Esophagus muscularis mucosa (tissue), 4 donors: ENCODE measurements at regions not wholly inside any gene's neighbourhood (a gene's known extent, or its start where the extent isn't known, plus 50 kb on each side); places are given as distances from the start of the nearest gene placed in this dataset.

ENCODE experiments used
- DNase-seq: peaks from one replicate; pipeline ENCODE4 v3.0.0-alpha.2; 2017; ENCODE audit errors: extremely low spot score
- H3K27ac ChIP-seq, 4 donors: fragments of 200-600 bp; sonication (generic); replicated peaks in 1 of 4; 1 replicate in 3 of 4; 2 replicates in 1 of 4; pipeline ENCODE4 v1.5.1; 2016 to 2019; ENCODE audit warnings: mild to moderate bottlenecking in 1 of 4
- H3K27me3 ChIP-seq, 4 donors: fragments of 200-600 bp; sonication (generic); one replicate each; pipeline versions ENCODE4 v1.5.1 to v1.6.0; 2016 to 2019
- H3K36me3 ChIP-seq, 4 donors: fragments of 200-600 bp; sonication (generic); one replicate each; pipeline ENCODE4 v1.5.1; 2016 to 2019
- H3K4me1 ChIP-seq, 4 donors: fragments of 200-600 bp; sonication (generic); one replicate each; pipeline ENCODE4 v1.5.1; 2016 to 2019
- H3K4me3 ChIP-seq, 4 donors: fragments of 200-600 bp; sonication (generic); 1 replicate in 2 of 4; 2 replicates in 2 of 4; pipeline ENCODE4 v1.5.1; 2016 to 2019; ENCODE audit warnings: mild to moderate bottlenecking in 4 of 4, moderate library complexity in 1 of 4
- H3K9me3 ChIP-seq, 4 donors: fragments of 200-600 bp; sonication (generic); 1 replicate in 3 of 4; 2 replicates in 1 of 4; pipeline ENCODE4 v1.5.1; 2016 to 2019
- CTCF ChIP-seq, 3 experiments: fragments of 200-600 bp in 2 of 3; fragments of 450-650 bp in 1 of 3; sonication (generic) in 2 of 3; IDR thresholded peaks; one replicate each; pipeline ENCODE4 v1.5.1; 2017 to 2019; ENCODE audit warnings: antibody characterized with exemption in 3 of 3, mild to moderate bottlenecking in 2 of 3, moderate library complexity in 1 of 3
- EP300 ChIP-seq: sonication (generic); formaldehyde crosslinking; IDR thresholded peaks from one replicate; pipeline ENCODE4 v1.6.1; 2017; ENCODE audit warnings: antibody characterized with exemption
- POLR2A ChIP-seq: fragments of 450-650 bp; IDR thresholded peaks from one replicate; pipeline ENCODE4 v1.6.1; 2017; ENCODE audit warnings: antibody characterized with exemption, moderate library complexity, mild to moderate bottlenecking, low read depth
- POLR2AphosphoS5 ChIP-seq, 2 donors: sonication (generic); formaldehyde crosslinking; IDR thresholded peaks; one replicate each; pipeline ENCODE4 v1.6.1; 2017; ENCODE audit warnings: antibody characterized with exemption in 2 of 2
- WGBS: methylation state at CpG from one replicate; pipeline ENCODE4 v1.1.5; 2018; 5-methylcytosine and 5-hydroxymethylcytosine counted together
- intact Hi-C: fragments of 100-400 bp; cut with DNase I; formaldehyde crosslinking; loops from one replicate; pipeline ENCODE4 v1.15.1; 2023

- 46% methylated on average over 1 of the region's 1 CpG for WGBS
- Histone ChIP-seq H3K9me3 (peaks cover 0 to 4% (median 0%) of the 10 kb centered on the region in 4 donors), H3K36me3 (no peaks in the 10 kb centered on the region), H3K27ac (no peak overlapping the region), H3K4me1 (no peaks in the 10 kb centered on the region), H3K27me3 (no peaks in the 10 kb centered on the region), H3K4me3 (no peak overlapping the region)
- intact Hi-C loops: no loop called here
- no peak for DNase-seq
- TF ChIP-seq POLR2A: no peak
- no peak for TF ChIP-seq POLR2AphosphoS5 (IDR thresholded peaks at IDR 0.05)
- no peak for TF ChIP-seq CTCF (IDR thresholded peaks at IDR 0.05)
- no peak for TF ChIP-seq EP300
Observed at GRCh38 chr1:112209493-112209892, 186.5 kb upstream of the CTTNBP2NL start.

DNA sequence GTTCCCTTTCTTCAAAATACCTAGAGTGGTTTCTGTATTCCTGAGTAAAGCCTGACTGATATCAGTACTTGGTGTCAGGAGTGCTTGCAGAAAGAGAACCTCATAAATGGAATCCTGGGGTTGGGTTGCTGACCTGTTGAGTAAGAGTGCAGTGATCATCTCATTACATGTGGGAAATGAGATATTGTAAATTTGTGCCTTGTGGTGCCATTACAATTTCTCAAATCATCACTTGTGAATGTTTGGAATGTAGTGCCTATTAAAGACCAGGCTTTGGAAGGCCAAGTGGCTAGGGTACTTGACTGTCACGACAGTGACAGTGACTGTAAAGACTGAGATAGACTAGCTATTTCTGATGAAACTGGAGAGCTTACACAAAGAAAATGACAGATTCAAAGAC is 176.7 kb upstream of the CTTNBP2NL start:
- no peak for DNase-seq
- Histone ChIP-seq H3K27ac (no peak overlapping the region), H3K4me3 (no peak overlapping the region), H3K36me3 (no peaks in the 10 kb centered on the region), H3K9me3 (no peaks in the 10 kb centered on the region), H3K27me3 (no peaks in the 10 kb centered on the region), H3K4me1 (no peaks in the 10 kb centered on the region)
- no peak for TF ChIP-seq POLR2AphosphoS5 (IDR thresholded peaks at IDR 0.05)
- TF ChIP-seq CTCF (IDR thresholded peaks at IDR 0.05): no peak
- TF ChIP-seq EP300: no peak
- TF ChIP-seq POLR2A: no peak
- 100% methylated on average over 1 of the region's 1 CpG for WGBS
- intact Hi-C loops: no loop called here

- 84% methylated on average over 9 of the region's 9 CpGs for WGBS
Observed at GRCh38 chr1:112230232-112230631, 165.8 kb upstream of the CTTNBP2NL start.

DNA sequence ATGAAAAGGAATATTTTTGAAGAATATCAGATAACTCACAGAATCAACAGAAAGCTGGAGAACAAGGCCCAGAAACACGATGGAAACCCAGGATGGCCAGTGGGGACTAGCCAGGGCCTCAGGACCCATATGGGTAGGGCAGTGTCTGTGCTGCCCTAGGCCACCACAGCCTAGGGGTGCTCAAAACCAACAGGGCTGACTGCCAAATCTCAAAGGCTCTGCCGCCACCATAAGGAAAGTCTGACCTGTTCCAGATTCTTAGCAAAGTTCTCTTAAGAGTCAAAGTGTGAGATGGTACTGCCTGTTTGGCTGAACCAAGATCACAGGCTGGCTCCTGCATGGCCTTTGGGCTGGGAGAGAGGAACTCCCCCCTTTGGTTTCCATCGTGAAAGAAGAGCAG is 164.7 kb upstream of the CTTNBP2NL start:
- TF ChIP-seq EP300 (no peak), POLR2AphosphoS5 (IDR thresholded peaks at IDR 0.05) (no peak), POLR2A (no peak), CTCF (IDR thresholded peaks at IDR 0.05) (no peak)
- Histone ChIP-seq H3K36me3 (no peaks in the 10 kb centered on the region), H3K4me1 (peaks cover 0 to 3% (median 0%) of the 10 kb centered on the region in 4 donors), H3K27me3 (no peaks in the 10 kb centered on the region), H3K4me3 (no peak overlapping the region), H3K27ac (no peak overlapping the region), H3K9me3 (peaks cover 0 to 9% (median 0%) of the 10 kb centered on the region in 4 donors)
- WGBS: 62% methylated on average over 3 of the region's 3 CpGs
- intact Hi-C loops: no loop called here
- DNase-seq: peak; percentile 77

More at GRCh38 chr1:112230232-112230631, 165.8 kb upstream of the CTTNBP2NL start:
- H3K36me3 ChIP-seq: no peaks in the 10 kb centered on the region
- peaks cover 0 to 9% (median 0%) of the 10 kb centered on the region in 4 donors for H3K9me3 ChIP-seq
- peak; percentile 86 for DNase-seq
- TF ChIP-seq POLR2A (no peak), CTCF (IDR thresholded peaks at IDR 0.05) (no peak), EP300 (no peak), POLR2AphosphoS5 (IDR thresholded peaks at IDR 0.05) (no peak)
- no peak overlapping the region for H3K4me3 ChIP-seq
- peaks cover 0 to 3% (median 0%) of the 10 kb centered on the region in 4 donors for H3K4me1 ChIP-seq
- no peak overlapping the region for H3K27ac ChIP-seq
- no peaks in the 10 kb centered on the region for H3K27me3 ChIP-seq
- intact Hi-C loops: no loop called here

DNA sequence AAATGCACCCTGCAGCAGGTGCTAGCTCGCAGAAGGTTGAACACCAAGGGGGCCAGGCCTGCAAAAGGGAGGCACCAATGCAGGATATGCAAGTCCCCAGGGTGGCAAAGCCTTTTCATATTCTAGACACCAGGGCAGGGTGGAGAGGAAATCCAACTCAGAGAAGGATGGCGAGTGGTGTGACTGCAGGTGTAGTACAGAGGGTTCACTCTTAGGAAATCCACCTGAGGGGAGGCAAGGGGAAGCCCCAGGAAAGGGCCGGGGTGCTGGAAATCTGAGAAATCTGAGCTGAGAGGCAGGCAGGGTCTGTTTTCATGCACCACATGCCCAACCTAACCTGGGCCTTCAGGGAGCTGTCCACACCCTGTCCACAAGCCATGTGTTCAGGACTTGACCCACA is 163.2 kb upstream of the CTTNBP2NL start:
- H3K27ac ChIP-seq: no peak overlapping the region
- TF ChIP-seq POLR2A (no peak), EP300 (no peak), POLR2AphosphoS5 (IDR thresholded peaks at IDR 0.05) (no peak), CTCF (IDR thresholded peaks at IDR 0.05) (no peak)
- peaks cover 0 to 3% (median 0%) of the 10 kb centered on the region in 4 donors for H3K4me1 ChIP-seq
- WGBS: 66% methylated on average over 3 of the region's 3 CpGs
- no peak overlapping the region for H3K4me3 ChIP-seq
- H3K27me3 ChIP-seq: peaks cover 0 to 5% (median 0%) of the 10 kb centered on the region in 4 donors
- H3K36me3 ChIP-seq: no peaks in the 10 kb centered on the region
- peaks cover 0 to 9% (median 0%) of the 10 kb centered on the region in 4 donors for H3K9me3 ChIP-seq
- intact Hi-C loops: no loop called here
- DNase-seq: peak; percentile 83
